ENCODE measurements at regions not wholly inside any gene's neighbourhood (a gene's known extent, or its start where the extent isn't known, plus 50 kb on each side); places are given as distances from the start of the nearest gene placed in this dataset.
"Not testable (repeated sequence)": the region's sequence is repeated elsewhere in the genome, so short reads cannot be mapped to it uniquely, and the experiment has no call there.

DNA sequence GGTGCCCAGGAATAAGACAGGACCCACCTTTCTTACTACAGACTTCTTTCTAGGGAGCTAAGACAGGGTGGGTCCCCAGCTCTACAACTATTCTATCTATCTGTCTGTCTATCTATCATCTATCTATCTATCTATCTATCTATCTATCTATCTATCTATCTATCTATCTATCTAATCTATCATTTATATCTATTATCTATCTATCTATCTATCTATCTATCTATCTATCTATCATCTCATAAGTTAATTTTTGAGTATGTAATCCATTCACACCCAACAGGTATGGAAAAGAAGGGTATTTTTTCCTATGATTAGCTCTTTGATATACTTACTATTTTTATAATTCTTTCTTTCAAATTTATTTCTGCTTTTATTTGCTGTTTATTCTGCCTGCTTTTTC, 55.9 kb downstream of the BAMBI start:
- no peak for DNase-seq (ENCODE audit: low read depth in 2 of 3, low spot score in 2 of 3)

DNA sequence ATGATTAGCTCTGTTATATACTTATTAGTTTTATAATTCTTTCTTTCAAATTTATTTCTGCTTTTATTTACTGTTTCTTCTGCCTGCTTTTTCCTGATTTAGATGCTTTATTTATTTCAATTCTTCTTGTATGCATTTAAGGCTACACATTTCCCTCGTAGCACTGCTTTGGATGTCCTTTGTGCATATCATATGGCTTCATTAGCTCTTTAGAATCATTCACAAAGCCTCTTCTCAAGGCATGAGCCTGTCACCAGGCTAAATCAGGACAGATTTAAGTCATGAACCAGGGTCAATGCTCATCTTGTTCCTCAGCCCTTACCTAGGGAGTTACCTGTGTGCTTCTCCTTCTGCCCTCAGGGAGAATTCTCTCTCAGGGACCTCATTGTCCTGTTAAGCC, 56.3 kb downstream of the BAMBI start:
- DNase-seq (ENCODE audit: low read depth in 2 of 3, low spot score in 2 of 3), result no peak

DNA sequence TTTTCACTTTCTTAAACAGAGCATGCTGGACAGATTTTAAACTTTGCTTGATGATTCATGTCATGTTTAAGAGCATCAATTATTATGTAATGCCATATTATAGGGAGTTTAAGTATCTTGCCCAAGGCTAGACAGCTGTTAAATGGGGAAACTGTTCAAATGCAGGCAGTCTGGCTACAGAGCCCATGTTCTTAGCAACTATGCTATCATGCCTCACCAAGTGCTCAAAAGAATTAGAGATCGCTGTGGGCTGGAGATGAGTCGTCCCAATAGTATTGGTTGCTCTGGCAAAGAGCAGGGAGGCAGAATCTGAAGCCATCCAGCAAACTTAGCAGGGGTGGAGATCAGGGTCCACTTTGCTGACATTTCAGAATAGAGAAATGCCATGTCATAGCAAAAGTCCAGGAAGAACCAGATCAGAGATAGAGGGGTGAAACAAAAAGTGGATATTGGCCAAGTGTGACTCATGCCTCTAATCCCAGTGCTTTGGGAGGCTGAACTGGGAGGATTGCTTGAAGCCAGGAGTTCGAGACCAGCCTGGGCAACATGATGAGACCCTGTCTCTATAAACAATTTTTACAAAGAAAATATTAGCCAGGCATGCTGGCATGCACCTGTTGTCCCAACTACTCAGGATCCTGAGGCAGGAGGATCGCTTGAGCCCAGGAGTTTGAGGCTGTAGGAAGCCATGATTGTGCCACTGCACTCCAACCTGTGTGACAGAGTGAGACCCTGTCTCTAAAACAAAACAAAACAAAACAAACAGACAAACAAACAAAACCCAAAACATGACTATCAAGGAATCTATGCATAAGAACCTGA, 57.8 kb downstream of the BAMBI start:
- DNase-seq (ENCODE audit: low read depth in 2 of 3, low spot score in 2 of 3), result no peak

DNA sequence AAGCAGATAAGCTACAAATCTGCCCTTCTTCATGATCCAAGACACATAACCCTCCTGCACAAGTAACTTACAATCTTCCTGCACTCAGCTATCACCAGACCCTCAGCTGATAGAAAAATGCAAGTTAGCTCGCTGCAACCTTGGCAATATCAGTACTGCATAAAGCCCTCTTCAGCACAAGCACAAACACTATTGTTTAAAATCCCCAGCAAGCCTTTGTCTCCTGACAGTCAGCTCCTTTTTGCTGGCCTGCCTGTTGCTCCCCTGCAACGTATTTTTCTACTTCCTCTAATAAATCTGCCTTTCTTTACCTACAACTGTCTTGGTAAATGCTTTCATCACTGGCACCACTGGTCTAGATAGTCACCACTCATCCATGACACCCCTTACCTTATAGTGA, 59.8 kb downstream of the BAMBI start:
- no peak for DNase-seq (ENCODE audit: low read depth in 2 of 3, low spot score in 2 of 3)

DNA sequence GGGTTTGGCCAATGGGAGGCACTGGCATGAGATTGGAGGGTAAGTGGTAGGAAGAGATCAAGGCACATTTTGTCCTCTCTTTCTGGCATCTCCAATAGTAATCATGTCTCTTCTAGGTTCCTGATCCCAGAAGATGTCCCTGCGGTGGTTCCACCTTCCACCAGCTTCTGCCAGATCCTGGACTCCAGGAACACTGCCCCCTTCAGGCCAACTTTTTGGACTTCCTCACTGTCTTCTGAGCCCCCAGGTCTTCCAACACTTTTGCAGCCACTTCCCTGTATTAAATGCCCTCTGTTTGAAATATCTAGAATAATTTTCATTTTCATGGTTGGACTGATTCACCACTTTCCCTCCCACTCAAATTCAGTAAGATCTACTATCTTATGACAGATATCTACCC, 60.9 kb downstream of the BAMBI start:
- DNase-seq (ENCODE audit: low read depth in 2 of 3, low spot score in 2 of 3), result no peak

DNA sequence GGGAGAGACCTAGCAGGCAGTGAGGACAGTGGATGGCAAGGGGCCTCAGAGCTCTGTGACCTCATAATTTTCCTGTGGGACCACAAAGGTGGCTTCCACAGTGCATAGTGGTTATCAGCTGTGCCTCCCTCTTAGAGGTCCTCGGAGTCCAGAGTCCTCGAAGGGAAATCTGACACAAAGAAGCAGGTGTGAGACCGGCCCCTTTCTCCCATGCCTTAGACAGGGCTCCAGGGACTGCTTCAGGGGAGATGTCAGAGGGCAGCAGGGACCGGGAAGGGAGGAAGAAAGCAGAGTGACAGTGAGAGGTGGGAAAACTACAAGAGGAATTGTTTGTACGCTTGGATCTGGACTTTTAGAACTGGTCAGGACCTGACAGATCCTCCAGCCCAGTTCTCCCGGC, 66.3 kb downstream of the BAMBI start:
- no peak for DNase-seq (ENCODE audit: low read depth in 2 of 3, low spot score in 2 of 3)

DNA sequence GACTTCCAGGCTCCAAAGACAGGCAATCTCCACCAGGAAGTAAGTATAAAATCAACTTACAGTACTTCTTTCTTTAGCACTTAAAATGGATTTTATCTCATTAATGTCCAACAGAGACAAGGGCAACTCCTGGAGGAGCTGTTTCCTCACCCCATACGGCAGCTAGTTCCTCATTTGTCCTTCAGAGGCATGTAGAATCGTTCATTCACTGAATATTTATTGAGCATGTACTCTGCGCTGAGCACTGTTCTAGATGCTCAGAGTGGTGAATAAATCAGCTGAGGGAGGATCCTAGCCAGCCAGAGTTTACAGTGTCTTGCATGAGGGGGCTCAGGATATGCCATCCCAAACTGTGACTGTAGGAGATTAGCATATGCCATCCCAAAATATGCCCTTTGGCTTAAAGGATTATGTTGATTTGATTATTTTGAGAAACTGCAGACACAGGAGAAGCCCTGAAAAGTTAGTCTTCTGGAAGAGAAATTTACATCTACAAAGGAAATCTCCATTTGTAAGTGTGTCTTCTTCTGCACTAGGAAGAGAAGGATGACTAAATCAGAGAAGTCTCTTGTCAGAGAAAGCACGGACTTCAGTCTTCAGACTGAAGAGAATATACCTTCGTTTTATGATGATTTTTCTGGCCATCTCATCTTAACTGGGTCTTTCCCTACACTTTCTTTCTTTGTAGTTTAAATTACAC, 66.9 kb downstream of the BAMBI start:
- no peak for DNase-seq (ENCODE audit: low read depth in 2 of 3, low spot score in 2 of 3)

DNA sequence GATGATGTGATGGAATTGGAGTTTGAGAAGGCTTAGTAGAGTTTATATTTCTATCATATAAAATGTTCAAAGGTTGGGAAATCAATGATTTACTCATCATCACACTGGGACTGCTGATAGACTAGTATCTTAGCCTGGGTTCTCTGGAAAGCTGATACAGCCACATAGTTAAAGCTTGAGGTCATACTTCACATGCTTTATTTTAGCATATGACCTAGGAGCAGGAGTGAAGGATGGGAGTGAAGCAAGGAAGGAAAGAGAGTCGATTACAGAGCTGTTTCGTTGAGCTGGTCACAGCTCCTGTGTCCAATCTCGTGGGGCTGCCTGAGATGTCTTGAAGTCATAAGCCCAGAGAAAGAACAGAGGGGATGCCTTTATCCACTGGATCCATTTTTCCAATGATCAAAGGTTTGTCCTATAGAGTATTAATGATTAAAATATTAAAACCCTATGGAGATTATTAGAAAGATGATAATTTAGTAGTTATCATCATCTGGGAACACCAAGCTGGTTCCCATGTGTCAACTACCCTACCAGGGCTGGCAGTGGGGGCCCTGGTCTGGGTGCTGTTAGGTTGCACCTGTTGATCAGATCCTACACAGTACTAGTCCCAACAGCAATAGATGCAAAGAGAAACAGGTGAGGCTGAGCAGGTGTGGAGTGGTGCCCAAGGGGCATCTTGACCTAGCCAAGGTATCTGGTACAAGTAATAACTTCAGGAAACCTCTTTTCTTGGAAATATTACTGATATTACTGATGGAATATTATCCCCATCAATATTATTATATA, 77.8 kb downstream of the BAMBI start:
- DNase-seq (ENCODE audit: low read depth in 2 of 3, low spot score in 2 of 3), result no peak

DNA sequence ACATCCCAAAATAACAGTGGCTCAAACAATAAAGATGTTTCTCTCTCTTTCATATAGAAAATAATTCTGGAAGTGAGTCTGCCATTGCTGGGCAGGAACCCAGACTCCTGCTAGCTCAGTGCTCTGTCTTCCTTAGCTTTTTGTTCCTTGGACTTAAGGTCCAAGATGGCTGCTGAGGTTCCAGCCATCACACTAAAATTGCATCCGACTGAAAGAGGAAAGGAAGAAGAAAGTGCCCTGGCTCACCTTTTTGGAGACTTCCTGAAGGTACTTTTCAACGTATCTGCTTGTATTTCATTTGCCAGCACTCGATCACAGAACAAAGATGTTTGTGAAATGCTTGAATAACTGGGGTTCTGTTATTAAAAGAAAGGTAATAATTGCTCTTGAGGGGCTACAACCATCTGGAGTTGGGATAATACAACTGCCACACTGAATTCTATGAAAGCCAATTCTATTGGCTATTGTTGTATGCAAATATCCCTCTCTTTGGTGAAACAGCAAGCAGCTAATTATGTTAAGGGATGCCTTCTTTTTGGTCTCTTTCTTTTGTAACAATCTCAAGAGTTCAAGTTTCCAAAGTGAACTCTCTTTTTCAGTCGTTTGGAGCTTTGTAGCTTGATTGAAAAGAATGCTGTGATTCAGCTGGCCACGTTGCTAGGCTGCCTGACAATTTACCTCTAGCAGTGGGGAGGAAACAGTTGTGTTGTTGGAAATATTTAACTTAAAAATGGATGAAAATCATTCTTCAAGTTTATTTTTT, 83.9 kb downstream of the BAMBI start:
- DNase-seq (ENCODE audit: low read depth in 2 of 3, low spot score in 2 of 3), result no peak

DNA sequence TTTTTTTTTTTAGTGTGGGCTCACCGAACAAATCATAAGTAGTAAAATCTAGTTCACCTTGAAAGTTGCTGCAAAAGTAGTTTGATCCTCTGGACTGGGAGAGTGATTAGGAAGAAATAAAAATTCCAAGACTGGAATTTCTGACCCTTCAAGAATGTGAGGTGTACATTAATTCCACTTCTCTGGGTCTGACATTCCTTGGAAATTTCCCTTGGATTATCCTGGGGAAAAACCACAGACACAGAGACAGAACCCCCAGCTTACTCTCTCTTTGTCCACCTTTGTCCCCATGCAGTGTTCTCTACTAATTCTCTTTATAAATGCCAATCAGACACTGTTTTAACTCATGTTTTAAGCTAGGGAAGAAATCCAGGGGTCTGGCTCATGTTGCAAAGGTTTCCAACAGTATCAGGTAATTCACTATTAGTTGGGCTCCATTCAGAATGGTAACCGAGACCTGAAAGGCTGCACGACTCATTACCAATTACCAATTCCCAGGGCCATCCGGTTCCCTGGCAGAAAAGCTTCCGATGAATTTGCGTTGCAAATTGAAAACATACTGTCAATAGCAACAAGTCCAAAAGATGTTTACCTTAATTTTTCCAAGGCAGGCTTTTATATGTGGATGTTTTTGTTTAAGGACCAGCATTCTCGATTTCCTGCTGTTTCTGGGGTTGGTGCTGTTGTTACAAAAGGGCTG, 86.3 kb downstream of the BAMBI start:
- no peak for DNase-seq (ENCODE audit: low read depth in 2 of 3, low spot score in 2 of 3)

DNA sequence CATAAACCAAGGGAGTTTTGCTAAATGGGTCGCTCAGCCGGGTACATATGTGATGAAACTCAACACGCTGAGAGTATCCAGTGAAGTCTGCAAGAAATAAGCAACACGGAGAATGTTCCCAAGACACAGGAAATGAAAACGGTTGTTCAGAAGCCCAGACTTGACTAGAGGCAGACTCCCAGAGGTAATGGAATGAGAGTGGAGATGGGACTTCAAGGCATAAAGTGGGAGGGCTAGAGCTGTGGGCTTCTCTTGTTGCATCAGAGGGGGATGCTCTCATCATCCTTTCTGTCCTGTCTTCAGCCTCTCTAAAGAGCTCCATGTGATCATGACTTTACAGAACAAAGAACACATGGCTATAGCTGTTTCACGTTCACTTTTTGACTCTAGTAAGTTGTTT, 88.3 kb downstream of the BAMBI start:
- DNase-seq (ENCODE audit: low read depth in 2 of 3, low spot score in 2 of 3), result no peak

DNA sequence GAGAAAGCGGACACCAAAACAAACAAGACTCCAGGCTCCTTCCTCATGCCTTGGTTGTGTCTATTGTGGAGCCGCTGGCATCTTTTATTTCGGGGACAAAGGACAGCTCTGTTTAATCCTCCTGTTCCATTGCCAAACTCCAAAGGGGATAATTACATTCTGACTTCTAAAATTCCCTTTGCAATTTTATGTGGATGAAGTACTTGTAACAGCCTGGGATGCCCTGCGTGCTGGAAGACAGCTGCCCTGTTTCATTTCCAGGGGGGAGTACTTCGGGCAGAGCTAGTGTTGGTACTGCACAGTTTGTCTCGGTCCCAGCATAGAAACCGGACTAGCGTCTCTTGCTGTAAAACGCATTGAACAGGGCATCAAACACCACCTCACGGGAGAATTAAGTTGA, 90.9 kb downstream of the BAMBI start:
- no peak for DNase-seq (ENCODE audit: low read depth in 2 of 3, low spot score in 2 of 3)

DNA sequence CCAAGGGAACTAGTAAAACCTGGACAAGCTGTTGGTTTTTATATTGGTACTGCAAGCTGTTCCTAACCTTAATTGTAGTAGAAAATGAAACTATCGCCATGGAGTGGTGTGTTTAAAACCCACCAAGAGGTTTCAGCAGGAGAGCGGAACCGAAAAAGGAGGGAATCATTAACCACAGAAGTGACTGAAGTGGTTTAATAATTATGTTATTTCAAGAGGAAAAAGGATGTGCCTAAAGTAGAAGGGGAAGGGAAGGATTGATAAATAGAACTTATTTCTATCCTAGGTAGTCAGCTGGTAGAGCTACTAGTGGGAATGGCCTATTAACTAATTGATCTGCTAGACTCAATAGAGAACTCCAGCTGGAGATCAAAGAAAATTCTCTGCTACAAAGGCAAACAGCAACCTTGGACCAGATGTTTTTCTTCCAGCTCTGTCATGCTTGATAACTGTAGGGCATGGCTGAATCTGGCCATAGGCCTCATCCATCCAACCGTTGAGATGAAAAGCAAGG, 91.8 kb downstream of the BAMBI start:
- peak in 1 of 3 donors; percentile 14 for DNase-seq (ENCODE audit: low read depth in 2 of 3, low spot score in 2 of 3)

DNA sequence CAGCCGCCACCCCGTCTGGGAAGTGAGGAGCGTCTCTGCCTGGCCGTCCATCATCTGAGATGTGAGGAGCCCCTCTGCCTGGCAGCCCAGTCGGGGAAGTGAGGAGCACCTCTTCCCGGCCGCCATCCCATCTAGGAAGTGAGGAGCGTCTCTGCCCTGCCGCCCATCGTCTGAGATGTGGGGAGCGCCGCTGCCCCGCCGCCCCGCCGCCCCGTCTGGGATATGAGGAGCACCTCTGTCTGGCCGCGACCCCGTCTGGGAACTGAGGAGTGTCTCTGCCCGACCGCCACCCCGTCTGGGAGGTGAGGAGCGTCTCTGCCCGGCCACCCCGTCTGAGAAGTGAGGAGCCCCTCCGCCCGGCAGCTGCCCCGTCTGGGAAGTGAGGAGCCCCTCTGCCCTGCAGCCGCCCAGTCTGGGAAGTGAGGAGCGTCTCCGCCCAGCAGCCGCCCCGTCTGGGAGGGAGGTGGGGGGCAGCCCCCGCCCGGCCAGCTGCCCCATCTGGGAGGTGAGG, 94.3 kb downstream of the BAMBI start:
- not testable (repeated sequence) for DNase-seq (ENCODE audit: low read depth in 2 of 3, low spot score in 2 of 3)

DNA sequence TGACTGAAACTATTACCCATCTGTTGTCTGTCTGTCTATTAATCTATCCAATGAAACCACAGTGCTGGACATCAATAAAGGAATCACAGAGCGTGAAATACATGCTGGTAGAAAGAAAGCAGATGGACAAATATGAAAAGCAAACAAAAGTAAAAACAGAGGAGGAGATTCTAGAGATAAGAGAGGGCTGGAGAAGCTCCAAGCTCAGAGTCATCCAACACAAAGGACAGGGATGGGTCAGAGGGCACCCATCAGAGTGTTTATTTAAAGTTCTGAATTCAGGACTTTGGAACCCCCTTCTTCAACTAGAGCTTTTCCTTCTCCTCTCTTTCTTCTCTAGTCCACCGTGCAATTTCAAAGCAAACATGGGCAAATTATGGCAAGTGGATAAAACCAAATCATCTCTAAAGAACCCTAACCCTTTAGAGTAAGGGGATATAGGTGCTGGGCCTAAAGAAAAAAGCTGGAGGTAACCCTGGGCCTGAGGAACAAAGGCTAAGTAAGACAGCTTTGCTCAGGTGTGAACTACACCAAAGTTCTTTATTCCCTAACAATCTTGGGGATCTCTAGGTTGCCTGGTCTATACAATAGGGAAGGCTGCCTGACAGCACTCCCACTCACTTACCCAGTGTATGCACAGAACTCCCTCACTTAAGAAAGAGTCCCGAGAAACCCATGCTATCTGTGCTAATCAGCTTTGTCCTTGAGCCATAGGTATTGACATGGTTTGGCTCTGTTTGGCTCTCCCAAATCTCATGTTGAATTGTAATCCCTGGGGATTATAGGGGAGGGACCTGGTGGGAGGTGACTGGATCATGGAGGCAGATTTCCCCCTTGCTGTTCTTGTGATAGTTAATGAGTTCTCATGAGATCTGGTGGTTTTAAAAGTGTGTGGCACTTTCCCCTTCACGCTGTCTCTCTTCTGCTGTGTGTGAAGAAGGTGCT, 97.0 kb downstream of the BAMBI start:
- DNase-seq (ENCODE audit: low read depth in 2 of 3, low spot score in 2 of 3), result no peak

DNA sequence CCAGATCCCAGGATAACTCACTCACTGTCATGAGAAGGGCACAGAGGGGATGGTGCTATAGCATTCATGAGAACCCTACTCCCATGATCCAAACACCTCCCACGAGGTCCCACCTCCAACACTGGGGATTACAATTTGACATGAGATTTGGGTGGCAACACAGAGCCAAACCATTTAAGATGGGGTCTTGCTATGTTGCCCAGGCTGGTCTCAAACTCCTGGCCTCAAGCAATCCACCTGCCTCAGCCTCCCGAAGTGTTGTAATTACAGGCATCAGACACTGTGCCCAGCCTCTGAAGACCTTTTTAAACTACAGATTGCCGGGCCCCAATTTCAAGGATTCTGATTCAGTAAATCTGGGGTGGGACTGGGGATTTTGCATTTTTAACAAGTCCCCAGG, 98.5 kb downstream of the BAMBI start:
- no peak for DNase-seq (ENCODE audit: low read depth in 2 of 3, low spot score in 2 of 3)

DNA sequence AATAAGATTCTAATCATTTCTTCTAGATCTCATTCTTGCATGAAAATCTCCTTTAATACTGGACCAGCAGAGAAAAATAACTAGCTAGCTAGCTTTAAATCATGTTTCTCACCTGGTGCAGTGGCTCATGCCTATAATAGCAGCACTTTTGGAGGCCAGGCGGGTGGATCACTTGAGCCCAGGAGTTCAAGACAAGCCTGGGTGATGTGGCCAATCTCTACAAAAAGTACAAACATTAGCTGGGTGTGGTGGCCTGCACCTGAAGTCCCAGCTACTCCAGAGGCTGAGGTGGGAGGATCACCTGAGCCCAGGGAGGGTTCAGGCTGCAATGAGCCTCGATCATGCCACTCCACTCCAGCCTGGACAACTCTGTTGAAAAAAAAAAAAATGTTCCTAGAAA, 99.2 kb downstream of the BAMBI start:
- DNase-seq (ENCODE audit: low read depth in 2 of 3, low spot score in 2 of 3), result no peak

DNA sequence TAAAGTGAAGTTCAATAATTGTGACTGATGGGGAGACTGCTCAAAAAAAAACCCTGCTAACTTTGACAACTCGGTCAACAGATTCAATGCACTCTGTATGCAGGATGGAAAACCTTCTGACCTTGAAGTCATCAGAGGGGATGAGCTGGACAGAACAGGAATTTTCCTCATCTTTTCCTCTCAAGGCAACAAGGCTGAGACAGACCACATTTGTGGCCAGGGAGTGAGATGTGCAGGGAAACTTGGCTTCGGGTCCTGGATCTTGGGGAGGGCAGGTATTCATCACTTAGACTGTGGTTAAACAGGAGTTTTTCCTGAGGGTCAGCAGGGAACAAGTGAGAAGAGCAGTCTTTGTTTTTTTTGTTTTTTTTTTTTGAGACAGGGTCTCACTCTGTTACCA, 100.6 kb downstream of the BAMBI start:
- no peak for DNase-seq (ENCODE audit: low read depth in 2 of 3, low spot score in 2 of 3)

DNA sequence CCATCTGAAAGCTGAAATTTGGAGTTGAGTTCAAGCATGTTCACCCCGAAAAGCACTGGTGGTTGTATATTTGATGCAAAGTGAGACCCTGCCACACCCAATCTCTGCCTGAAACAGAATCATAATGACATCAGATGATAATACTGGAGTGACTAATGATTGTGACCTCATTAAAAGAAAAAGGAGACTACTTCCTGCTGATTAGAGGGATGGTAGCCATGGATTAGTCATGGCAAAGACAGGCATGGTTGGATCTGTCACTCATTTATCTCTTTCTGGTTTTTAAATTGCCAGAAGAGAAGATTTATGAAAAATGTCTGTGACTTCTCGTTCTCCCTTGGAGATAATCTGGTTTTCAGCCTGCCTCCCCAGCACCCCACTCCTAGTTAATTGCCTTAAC, 101.2 kb downstream of the BAMBI start:
- no peak for DNase-seq (ENCODE audit: low read depth in 2 of 3, low spot score in 2 of 3)

All from hematopoietic multipotent progenitor cell (in vitro differentiated cells).